ENCODE measurements at regions not wholly inside any gene's neighbourhood (a gene's known extent, or its start where the extent isn't known, plus 50 kb on each side); places are given as distances from the start of the nearest gene placed in this dataset.

DNA sequence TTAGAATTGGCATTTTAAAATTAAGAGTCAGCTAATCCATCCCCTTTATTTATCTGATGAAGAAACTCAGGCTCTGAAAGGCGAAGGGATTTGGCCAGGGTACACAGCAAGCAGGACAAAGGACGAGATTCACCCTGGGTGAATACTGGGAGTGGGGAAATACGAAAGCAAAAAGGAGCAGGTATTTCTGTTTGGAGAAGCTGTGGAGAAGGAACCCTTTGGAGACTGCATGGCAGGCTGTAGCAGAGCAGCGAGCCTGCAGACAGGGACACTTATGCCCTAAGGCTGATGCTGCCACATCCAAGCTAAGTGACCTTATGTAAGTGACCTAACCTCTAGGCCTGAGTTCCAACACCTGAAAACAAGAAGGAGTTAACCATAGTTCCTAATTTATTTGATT is 207.2 kb upstream of the C1orf87 start:
- no peaks in the 10 kb centered on the region for H3K9me3 Mint-ChIP-seq
- Histone ChIP-seq H3K4me3 (ENCODE audit: low read length) (no peak overlapping the region), H3K27me3 (ENCODE audit: control insufficient read depth in 1 of 2, insufficient read depth in 2 of 2, low read length in 2 of 2) (no peaks in the 10 kb centered on the region), H3K27ac (ENCODE audit: low read depth in 1 of 2, low read length in 2 of 2) (no peak overlapping the region), H3K9me3 (ENCODE audit: control insufficient read depth in 1 of 2, insufficient read depth in 1 of 2, low read length in 2 of 2) (no peaks in the 10 kb centered on the region), H3K4me1 (ENCODE audit: insufficient read depth, low read length) (peaks cover 2% of the 10 kb centered on the region), H3K36me3 (ENCODE audit: insufficient read depth, low read length) (no peaks in the 10 kb centered on the region)
- no peak for ATAC-seq (ENCODE audit: poor library complexity)
- H3K27me3 Mint-ChIP-seq, result no peaks in the 10 kb centered on the region
- H3K4me1 Mint-ChIP-seq (ENCODE audit: low read depth), result peaks cover 19% of the 10 kb centered on the region
- H3K36me3 Mint-ChIP-seq (ENCODE audit: low read depth), result no peaks in the 10 kb centered on the region
- CTCF ChIA-PET, result no interaction called here
- DNase-seq, result no peak
- TF ChIP-seq, protein P1, sequence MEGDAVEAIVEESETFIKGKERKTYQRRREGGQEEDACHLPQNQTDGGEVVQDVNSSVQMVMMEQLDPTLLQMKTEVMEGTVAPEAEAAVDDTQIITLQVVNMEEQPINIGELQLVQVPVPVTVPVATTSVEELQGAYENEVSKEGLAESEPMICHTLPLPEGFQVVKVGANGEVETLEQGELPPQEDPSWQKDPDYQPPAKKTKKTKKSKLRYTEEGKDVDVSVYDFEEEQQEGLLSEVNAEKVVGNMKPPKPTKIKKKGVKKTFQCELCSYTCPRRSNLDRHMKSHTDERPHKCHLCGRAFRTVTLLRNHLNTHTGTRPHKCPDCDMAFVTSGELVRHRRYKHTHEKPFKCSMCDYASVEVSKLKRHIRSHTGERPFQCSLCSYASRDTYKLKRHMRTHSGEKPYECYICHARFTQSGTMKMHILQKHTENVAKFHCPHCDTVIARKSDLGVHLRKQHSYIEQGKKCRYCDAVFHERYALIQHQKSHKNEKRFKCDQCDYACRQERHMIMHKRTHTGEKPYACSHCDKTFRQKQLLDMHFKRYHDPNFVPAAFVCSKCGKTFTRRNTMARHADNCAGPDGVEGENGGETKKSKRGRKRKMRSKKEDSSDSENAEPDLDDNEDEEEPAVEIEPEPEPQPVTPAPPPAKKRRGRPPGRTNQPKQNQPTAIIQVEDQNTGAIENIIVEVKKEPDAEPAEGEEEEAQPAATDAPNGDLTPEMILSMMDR (IDR thresholded peaks at IDR 0.05), result no peak
- no peak overlapping the region for H3K4me3 Mint-ChIP-seq
- H3K27ac Mint-ChIP-seq, result no peak overlapping the region
- POLR2A ChIA-PET, result no interaction called here
- intact Hi-C loops (cut with DNase I, micrococcal nuclease), result no loop called here

DNA sequence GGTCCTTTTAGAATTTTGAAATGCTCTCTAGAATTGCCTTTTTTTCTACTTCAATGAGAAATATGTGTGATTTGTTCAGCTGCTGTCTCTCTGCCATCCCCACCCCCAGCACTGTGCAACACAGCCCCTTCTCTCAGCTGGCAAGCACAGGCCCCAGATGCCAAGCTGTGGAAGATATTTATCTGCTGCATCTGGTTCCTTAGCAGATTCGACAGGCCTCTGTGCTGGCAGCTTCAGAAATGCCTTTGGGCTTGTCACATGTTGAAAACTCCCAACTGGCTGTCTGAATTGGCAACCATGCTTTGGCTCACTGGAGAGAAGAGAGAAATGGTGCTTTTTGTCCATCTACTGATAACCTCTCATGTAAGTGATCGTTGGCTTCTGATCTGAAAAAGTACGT is 206.7 kb upstream of the C1orf87 start:
- no peak overlapping the region for H3K4me3 Mint-ChIP-seq
- H3K27me3 Mint-ChIP-seq, result no peaks in the 10 kb centered on the region
- H3K4me1 Mint-ChIP-seq (ENCODE audit: low read depth), result peaks cover 19% of the 10 kb centered on the region
- no peak overlapping the region for H3K4me3 ChIP-seq (ENCODE audit: low read length)
- H3K36me3 ChIP-seq (ENCODE audit: insufficient read depth, low read length), result no peaks in the 10 kb centered on the region
- ChIA-PET CTCF (no interaction called here), POLR2A (no interaction called here)
- no peak overlapping the region for H3K27ac ChIP-seq (ENCODE audit: low read depth in 1 of 2, low read length in 2 of 2)
- H3K27me3 ChIP-seq (ENCODE audit: control insufficient read depth in 1 of 2, insufficient read depth in 2 of 2, low read length in 2 of 2), result no peaks in the 10 kb centered on the region
- no peak for ATAC-seq (ENCODE audit: poor library complexity)
- TF ChIP-seq, protein P1 (IDR thresholded peaks at IDR 0.05), result no peak
- no peaks in the 10 kb centered on the region for H3K36me3 Mint-ChIP-seq (ENCODE audit: low read depth)
- no peaks in the 10 kb centered on the region for H3K9me3 Mint-ChIP-seq
- intact Hi-C loops (cut with DNase I, micrococcal nuclease), result no loop called here
- no peak overlapping the region for H3K27ac Mint-ChIP-seq
- no peak for DNase-seq
- H3K9me3 ChIP-seq (ENCODE audit: control insufficient read depth in 1 of 2, insufficient read depth in 1 of 2, low read length in 2 of 2), result no peaks in the 10 kb centered on the region
- H3K4me1 ChIP-seq (ENCODE audit: insufficient read depth, low read length), result peaks cover 2% of the 10 kb centered on the region

DNA sequence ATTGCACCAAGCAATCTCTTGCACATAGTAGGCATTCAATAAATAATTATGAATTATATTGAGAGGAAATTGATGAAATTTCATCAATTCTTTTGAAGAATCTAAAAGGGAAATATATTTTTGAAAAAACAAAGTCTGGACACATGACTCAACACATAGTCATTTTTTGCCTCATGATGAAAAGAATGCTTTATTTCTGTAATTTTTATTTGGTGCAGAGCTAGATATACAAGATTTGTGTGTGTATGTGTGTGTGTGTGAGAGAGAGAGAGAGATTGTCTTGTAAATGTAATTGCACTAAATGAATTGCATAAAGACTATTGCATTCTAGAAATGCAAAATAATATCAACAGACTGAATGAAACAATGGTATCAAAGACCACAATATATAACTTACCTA is 206.2 kb upstream of the C1orf87 start:
- H3K36me3 ChIP-seq (ENCODE audit: insufficient read depth, low read length), result no peaks in the 10 kb centered on the region
- no peak overlapping the region for H3K27ac Mint-ChIP-seq
- POLR2A ChIA-PET, result no interaction called here
- H3K4me1 ChIP-seq (ENCODE audit: insufficient read depth, low read length), result peaks cover 2% of the 10 kb centered on the region
- TF ChIP-seq, protein P1 (IDR thresholded peaks at IDR 0.05), result no peak
- H3K27me3 Mint-ChIP-seq, result no peaks in the 10 kb centered on the region
- no peaks in the 10 kb centered on the region for H3K9me3 ChIP-seq (ENCODE audit: control insufficient read depth in 1 of 2, insufficient read depth in 1 of 2, low read length in 2 of 2)
- peaks cover 19% of the 10 kb centered on the region for H3K4me1 Mint-ChIP-seq (ENCODE audit: low read depth)
- no peaks in the 10 kb centered on the region for H3K27me3 ChIP-seq (ENCODE audit: control insufficient read depth in 1 of 2, insufficient read depth in 2 of 2, low read length in 2 of 2)
- H3K36me3 Mint-ChIP-seq (ENCODE audit: low read depth), result no peaks in the 10 kb centered on the region
- H3K4me3 Mint-ChIP-seq, result no peak overlapping the region
- no peak overlapping the region for H3K27ac ChIP-seq (ENCODE audit: low read depth in 1 of 2, low read length in 2 of 2)
- DNase-seq (no peak), ATAC-seq (ENCODE audit: poor library complexity) (no peak)
- H3K4me3 ChIP-seq (ENCODE audit: low read length), result no peak overlapping the region
- intact Hi-C loops (cut with DNase I, micrococcal nuclease), result no loop called here
- H3K9me3 Mint-ChIP-seq, result no peaks in the 10 kb centered on the region
- CTCF ChIA-PET, result no interaction called here

Measured in CD4-positive, alpha-beta T cell (primary cell).